HG03565 (cell line): ENCODE measurements at regions not wholly inside any gene's neighbourhood (a gene's known extent, or its start where the extent isn't known, plus 50 kb on each side); places are given as distances from the start of the nearest gene placed in this dataset.
A peak's percentile ranks its signal among the peaks of the same experiment; 100 is the strongest.

Experiments
- ATAC-seq: cut with Tn5 transposase; IDR thresholded peaks from one replicate; pipeline ENCODE4 v1.9.1; 2021; ENCODE audit warnings: mild to moderate bottlenecking, moderate library complexity; ENCODE audit not compliant: unreplicated experiment

DNA sequence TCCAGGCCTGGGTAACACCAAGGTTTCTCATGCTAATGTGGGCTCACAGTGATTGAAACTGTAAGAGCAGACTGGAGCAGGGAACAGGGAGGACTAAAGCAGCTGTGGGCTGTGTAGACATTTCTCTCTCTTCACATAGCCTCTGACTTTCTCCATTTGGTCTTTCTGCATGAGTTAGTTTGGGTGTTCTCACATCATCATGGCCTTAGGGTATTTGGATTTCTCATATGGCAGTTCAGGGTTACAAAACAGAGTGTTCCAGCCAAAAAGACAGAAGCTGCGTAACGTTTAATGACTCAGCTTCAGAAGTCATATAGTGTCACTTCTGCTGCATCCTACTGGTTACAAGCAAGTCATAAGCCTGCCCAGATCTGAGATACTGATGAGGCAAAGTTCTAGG, 52.0 kb upstream of the OSBPL8 start:
- ATAC-seq: no peak

DNA sequence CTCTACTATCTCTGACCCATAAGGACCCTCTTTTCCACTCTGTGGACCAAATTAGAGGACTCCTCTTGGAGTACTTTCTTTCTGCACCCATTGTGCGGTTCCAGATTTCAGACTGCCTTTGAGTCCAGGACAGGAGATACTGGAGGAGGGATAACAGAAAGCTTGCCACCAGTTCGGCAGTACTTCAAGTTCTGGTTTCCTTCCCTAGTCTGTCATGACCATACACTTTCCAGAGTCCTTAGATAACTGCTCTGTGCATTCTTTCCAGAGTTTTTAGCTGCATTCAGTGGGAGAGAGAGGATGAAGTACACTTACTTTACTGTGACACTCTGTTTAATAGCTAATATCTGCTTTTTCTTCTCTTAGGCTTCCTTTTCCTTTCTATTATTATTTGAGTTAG, 54.8 kb upstream of the OSBPL8 start:
- ATAC-seq: no peak

DNA sequence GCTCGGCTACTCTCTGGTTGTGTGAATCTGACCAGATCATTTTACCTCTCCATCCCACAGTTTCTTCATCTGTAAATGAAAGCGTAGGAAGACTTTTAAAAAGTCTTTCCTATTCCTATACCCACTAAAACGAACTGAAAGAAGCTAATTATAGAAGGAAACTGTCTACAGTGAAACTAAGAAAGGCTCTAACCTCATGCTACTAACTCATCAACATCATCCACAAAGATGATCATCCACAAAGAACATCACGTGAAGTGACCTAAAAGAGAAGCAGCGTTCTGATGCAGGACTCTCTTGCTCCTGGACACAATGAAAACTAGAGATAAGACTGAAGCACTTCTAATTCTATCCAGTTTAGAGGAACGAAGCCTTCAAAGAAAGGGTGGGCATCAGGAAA, 58.5 kb upstream of the OSBPL8 start:
- ATAC-seq: no peak

DNA sequence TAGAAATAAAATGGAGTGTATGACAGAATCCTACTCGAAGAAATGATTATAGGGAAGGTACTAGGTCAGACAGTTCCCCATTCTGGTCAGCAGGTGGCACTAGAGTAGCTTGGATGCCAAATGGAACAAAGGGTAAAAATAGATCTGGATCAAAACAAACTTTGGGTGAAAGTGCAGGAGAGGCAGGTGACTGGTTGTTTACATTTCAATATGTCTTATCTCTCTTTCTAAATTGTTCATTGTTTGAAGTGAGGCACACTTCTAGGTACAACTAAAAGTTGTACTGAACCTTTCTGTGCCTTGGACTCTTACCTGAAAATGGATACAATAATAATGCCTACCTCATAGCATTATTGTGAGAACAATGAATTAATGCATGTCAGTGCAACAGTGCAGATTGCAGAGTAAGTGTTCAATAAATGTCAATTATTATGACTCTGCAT, 62.0 kb upstream of the OSBPL8 start:
- peak; percentile 63 for ATAC-seq

DNA sequence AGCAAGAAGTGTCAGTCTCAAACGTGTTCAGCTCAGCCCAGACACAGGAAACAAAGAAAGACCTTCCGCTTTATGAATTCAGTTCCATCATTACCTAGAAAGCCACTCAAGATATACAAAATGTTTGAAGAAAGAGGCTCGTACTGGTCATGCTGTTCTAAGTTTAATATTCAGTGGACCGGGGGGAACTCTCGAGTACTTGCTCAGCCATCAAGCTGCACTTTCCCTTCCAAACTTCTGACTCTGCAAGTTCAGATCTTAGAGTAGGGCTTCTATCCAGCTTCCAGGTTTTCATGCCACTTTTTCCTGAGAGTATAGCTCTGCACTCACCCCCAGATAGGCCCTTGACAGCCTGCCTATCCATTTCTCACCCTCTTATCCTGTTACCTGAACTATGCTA, 62.8 kb upstream of the OSBPL8 start:
- ATAC-seq: no peak

DNA sequence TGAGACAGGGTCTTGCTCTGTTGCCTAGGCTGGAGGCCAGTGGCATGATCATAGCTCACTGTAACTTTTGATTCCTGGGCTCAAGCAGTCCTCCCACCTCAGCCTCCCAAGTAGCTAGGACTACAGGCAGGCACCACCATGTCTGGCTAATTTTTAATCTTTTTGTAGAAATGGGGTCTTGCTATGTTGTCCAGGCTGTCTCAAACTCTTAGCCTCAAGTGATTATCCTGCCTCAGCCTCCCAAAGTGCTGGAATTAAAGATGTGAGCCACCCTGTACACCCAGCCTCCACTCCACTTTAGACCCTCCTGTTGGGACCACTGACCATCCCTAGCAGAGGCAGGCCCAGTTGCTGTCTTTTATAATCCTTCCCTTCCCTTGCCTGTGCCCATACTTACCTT, 63.3 kb upstream of the OSBPL8 start:
- ATAC-seq: no peak

DNA sequence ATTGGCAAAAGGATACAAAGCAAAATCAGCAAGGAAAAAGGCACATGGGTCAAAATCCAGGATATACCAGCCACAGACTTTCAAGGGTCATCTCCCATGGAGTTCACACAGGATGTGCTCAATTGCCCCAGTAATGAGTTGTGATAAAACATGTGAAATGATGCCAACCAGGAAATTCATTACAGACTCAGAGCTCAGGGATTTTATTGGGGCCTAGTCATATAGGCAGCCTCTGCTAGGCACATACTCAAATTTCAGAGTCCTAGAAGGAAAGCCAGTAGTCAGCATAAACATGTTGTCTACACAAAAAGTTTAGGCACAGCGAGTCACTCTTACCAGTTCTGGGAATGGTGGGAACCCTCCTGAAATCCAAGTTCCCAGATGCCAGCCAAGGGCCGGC, 64.4 kb upstream of the OSBPL8 start:
- ATAC-seq: no peak

DNA sequence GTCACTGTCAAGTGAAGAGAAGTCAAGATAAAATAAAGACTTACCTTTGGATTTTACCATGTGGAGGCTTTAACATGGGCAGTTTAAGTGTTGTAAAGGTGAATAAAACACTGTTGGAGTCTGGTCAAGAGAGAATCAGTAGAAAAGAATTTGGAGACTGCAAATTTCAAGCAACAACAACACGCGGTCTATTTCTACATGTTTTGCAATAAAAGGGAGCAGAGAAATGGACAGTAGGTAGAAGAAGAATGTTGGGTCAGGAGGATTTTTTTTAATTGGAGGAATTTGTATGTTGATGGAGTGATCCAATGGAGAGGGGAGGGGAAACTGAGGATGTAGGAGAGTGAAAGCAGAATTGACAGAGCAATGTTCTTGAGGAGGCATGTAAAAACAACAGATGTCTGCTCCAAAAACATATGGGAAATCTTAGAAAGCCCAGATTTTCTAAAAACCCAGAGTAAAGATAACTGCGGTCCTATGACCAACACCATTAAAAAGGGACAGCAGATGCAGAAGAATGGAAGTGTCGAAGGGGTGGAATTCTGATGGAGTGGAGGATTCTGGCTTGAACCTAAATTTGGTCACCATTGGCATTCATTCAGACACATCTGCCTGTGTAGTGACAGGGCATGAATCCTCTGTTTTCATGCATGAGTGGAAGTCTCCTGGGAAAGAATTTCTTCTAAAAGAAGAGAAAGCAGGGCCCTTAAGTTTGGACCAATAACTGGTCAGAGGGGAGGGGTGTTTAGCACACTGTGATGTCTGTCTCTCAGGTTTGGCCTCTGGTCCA, 68.0 kb upstream of the OSBPL8 start:
- no peak for ATAC-seq

DNA sequence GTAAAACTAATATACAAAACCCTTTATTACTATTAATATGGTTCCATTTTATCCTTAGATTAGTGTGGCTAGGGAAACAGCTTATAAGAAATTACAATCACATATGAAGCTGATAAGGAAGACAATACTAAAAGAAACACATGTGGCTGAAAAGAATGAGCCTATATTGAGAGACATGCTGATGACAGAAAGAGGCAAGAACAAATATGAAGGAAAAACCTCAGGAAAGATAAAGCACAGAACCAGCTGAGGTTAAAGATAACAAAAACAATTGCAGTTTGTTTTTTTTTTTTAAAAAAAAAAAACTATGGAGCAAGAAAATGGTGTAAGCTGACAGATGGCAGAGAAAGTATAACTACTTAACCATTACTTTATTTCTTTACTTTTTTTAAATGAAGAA, 69.2 kb upstream of the OSBPL8 start:
- no peak for ATAC-seq

DNA sequence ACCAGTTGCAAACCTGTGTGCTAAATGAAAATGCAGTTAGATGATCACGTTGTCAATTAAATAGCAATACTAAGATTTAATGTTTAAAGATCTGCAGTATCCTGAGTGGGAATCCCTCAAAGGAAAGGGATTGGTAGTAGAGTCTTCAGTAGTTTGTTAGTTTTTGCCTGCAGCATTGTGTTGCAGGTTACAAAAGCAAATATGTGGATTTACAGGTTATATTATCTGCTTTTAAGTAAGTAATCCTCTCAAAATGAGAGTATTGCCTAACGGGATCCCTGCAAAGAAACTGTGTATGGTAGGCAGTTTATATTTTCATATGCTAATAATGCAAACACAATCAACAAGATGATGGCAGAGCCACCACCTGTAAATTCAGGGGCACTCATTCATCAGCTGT, 72.2 kb upstream of the OSBPL8 start:
- no peak for ATAC-seq

DNA sequence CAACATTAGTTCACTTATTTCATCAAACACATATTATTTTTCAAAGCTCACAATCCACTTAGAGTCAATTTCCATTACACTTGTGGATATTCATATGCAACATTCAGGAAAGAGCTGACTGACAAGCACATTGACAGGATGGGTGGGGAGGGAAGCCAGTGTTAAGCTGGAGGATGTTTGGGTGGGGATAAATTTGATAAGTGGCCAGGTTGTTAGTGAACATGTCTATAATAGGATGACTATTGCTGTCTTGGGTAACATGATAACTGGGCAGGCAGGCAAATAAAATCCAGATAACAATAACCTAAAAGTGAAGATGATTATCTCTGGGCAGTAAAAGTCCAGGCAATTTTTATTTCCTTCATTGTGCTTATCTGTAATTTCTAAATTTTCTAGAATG, 73.8 kb upstream of the OSBPL8 start:
- ATAC-seq: no peak

DNA sequence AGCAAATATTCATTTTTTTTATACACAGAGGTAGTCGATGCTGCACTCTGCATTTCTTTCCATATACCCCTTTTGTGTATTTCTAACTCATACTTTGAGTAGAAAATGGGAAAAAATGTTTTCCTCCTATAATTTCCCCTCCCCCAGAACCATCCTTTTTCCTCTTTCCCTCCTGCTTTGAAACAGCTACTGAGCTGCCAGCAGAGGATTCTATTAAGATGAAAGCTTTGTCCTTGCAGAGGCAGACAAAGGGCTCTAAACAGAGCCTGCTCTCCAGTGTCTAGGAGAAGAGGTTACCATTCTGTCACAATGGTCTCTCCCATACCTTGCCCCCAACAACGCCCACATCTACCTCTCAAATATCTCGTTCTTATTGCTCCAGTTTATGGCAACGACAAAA, 74.6 kb upstream of the OSBPL8 start:
- ATAC-seq: no peak

DNA sequence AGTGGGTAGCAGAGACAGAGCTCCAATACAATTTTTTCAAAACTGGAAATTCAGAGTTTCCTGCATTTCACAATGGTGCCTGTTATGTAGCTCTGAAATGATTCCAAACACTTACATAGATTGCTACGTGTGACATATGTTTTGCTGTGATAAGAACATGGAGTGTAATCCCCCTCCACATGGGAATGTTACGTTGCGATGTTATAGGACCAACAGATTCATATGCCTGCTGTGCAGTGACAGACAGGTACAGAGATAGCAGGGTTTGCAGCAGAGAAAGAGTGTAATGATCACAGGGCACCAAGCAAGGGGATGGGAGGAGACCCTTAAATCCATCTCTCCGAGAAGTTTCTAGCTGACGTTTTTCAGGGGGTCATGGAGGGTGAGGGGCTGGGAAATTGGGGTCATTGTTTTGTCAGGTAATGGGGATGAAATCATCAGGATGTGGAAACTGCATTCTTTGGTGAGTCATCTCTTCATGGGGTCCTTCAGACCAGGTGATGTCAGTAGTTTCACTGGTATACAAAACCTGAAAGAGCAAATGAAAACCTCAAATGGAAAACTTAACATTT, 76.6 kb upstream of the OSBPL8 start:
- peak; percentile 49 for ATAC-seq

DNA sequence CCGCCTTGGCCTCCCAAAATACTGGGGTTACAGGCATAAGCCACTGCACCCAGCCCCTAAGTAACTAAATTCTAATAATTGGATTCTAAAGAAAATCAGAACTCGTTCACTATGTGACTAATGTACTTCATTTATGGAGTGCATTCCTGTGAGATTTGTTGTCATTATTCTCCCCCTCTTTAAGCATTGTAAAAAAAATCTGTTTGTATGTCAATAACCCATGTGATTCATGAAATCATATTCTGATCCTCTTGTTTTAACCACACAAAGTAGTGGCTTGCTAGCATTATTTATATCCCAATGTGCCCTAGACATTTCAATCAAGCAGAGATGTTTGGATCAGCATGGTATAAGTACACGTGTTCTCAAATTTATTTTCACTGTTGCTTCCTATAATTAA, 78.2 kb upstream of the OSBPL8 start:
- ATAC-seq: no peak

DNA sequence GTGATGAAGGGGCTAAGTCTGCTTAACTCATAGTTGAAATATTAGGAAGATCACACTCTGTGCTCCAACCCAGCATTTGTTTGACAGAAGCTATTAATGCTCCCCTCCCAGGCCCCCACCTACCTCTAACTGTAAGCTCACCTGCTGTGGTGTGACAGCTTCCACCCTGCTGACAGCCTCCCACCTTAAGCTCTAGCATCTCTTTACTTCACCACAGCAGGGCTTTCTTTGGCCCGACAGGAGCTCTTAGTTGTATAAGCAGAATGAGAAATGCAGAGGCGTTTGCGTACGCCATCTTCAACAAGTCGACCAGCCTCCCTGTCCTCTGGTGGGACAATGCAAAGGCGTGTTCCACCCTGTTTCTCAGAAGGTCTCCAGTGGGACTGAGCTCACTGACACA, 80.1 kb upstream of the OSBPL8 start:
- no peak for ATAC-seq

DNA sequence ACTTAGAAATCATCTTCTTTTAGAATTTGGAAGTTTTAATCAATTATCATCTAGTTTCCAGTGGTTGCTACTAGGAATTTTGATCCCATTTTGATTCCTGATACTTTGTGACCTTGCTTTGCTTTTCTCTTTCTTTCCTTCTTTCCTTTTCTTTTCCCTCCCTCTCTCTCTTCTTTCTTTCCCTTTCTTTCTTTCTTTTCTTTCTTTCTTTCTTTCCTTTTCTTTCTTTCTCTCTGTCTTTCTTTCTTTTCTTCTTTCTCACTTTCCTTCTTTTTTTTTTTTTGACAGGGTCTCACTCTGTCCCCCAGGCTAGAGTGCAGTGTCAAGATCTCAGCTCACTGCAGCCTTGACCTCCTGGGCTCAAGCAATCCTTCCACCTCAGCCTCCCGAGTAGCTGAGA, 81.5 kb upstream of the OSBPL8 start:
- no peak for ATAC-seq

DNA sequence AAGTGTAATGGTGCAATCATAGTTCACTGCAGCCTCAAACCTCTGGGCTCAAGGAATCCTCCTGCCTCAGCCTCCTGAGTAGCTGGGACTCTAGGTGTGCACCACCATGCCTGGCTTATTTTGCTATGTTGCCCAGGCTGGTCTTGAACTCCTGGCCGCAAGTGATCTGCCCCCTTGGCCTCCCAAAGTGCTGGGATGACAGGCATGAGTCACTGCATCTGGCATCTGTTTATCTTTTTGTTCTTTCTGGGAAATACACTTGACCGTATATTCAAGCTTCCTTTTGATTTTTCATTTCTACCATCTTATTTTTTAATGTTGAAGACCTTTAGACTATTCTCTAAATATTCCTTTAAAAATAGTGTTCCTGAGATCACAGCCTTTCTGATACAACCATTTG, 82.4 kb upstream of the OSBPL8 start:
- no peak for ATAC-seq

DNA sequence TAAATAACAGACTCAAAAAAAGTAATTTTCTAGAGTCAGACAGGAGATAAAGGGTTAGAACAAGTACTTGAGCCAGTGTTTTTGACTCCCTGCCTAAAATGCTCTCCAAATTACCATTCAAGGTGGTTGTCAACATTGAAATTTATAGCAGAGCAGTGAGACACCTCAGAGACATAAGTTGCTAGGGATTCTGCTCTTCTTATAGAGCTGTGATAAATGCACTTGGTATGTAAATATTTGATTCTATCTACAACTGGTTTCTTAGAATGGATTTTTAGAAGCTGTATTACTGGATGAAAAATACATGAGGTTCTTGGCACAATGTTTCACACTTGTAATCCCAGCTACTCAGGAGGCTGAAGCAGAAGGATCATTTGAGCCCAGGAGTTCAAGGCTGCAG, 83.9 kb upstream of the OSBPL8 start:
- no peak for ATAC-seq

DNA sequence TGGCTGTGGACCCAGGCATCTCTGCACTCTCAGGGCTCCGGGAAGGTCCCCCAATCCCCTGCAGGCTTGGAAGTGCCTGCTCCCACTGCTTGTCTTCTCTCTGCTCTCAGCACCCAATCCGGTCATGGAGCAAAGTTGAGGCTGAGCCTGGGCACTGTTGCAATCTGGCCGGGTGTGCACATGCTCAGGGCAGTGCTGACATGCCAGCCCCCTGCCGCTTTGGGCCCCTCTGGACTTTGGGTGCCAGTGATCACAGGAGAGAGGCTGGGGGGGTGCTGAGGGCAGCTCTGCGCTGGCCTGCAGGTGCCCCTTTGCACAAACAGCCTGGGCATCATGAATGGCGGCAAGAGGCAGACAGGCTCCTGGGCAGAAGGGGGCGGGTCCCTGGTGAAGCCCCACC, 85.4 kb upstream of the OSBPL8 start:
- no peak for ATAC-seq

DNA sequence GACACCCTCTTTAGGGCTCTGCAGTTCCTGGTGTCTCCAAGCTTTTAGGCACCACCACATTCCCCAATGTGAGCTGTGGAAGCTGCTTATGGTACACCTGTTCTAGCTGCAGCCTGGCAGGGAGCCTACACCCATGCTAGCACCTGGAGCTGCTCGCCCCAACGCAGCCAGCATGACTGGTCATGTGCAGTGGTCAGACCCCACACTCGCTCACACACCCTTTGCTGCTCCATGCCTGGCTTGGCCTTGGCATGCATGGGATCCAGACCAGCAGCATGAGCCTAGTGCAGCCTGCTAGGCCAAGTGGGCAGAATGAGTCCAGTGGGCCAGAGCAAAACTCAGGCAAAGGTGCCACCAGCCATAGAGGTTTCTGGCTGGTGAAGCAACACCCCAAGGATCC, 86.4 kb upstream of the OSBPL8 start:
- no peak for ATAC-seq

DNA sequence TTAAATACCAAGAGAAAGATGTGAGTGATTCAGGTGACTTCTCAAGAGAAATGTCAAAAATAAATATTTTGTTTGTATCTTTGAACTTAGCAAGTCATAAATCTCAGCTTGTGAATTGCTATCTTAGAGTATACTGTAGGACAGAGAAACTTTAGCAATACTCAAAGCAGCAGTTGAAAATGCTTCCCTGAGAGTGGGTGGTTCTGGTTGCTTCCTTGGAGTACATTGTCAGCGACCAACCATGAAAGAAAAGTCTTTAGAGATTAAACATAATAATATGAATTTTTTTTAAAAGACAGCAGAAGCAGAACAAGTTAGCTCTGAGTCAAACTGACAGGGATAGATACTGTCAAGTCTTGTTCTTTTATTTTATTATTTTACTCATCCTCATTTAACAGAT, 86.8 kb upstream of the OSBPL8 start:
- ATAC-seq: no peak

DNA sequence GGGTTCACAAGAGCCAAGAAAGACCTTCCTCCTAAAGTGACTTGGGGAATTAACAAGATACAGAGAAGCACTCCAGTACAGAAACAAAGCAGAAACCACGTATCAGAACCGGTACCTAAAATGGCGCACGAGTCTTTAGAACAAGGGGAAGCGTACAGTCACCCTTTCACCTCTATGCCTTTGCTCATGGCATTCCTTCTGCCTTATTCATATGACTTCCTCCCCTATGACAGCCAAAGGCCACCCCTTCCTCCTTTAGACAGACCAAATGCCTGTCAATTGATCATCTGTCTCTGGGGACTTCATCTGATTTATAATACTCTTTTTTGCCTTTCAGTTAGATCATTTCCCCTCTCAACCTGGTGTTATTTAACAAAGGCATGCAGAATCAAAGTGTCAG, 89.5 kb upstream of the OSBPL8 start:
- no peak for ATAC-seq

DNA sequence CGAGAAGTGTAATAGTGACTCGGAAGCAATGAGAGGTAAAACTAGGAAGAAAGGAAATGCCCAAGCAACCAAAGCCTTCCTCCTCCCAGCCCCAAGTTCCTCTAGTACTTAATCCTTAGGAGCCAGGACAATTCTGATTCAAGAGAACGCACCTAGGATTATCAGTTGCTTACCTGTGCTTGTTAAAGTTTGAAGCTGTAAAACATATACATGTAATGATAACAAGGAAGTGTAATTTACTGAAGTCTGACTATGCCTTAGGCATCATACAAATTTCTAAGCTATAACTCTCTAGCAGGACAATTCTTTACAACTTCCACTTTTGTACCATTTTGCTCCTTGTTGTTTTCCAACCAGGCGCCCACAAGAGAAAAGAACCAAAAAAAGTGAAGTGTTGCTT, 92.8 kb upstream of the OSBPL8 start:
- no peak for ATAC-seq
